ACHN (cell line): ENCODE measurements at regions not wholly inside any gene's neighbourhood (a gene's known extent, or its start where the extent isn't known, plus 50 kb on each side); places are given as distances from the start of the nearest gene placed in this dataset.
A peak's percentile ranks its signal among the peaks of the same experiment; 100 is the strongest.
"Not testable (repeated sequence)": the region's sequence is repeated elsewhere in the genome, so short reads cannot be mapped to it uniquely, and the experiment has no call there.

Experiments
- DNase-seq: peaks from one replicate; pipeline ENCODE4 v3.0.0-alpha.2; 2015
- in situ Hi-C: cut with HindIII; loops from 2 replicates; pipeline ENCODE4 v1.10.0; 2017; ENCODE audit warnings: low sequenced_read_pairs, low pct_ligation_motif_present, low pct_unique_long_range_greater_than_20kb

DNA sequence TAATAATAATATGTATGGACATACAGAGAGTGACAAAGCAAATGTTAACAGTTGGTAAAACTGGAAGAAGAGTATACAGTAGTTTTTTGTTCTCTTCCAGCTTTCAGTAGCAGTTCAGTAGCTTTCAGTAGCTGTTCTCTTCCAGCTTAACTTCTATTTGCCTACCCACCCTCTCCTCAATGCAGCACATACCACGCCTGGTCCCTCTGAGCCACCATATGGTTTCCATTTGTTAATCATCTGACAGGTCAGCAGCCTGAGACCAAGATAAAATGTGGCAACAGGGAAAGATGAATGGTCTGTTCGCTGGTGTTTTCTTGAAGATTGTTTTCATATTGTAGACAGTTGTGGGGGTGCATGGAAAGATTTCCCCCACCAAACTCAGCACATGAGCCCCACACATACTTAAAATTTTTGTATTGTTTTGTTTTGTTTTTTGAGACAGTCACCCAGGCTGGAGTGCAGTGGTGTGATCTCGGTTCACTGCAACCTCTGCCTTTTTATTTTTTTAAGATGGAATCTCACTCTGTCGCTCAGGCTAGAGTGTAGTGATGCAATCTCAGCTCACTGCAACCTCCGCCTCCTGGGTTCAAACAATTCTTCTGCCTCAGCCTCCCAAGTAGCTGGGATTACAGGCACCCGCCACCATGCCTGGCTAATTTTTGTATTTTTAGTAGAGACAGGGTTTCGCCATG, 56.8 kb downstream of the ATP6V0E2 start:
- DNase-seq, in situ Hi-C loops: not testable (repeated sequence)

DNA sequence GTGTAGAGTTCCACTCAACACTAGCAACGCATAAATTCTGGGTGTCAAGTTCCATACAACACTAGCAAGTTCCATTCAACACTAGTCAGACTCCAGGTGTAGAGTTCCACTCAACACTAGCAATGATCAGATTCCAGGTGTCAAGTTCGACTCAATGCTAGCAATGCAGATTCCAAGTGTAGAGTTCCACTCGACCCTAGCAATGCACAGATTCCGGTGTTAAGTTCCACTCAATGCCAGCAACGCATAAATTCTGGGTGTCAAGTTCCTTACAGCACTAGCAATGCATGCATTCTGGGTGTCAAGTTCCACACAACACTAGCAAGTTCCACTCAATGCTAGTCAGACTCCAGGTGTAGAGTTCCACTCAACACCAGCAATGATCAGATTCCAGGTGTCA, 60.0 kb downstream of the ATP6V0E2 start:
- in situ Hi-C loops, DNase-seq: not testable (repeated sequence)

DNA sequence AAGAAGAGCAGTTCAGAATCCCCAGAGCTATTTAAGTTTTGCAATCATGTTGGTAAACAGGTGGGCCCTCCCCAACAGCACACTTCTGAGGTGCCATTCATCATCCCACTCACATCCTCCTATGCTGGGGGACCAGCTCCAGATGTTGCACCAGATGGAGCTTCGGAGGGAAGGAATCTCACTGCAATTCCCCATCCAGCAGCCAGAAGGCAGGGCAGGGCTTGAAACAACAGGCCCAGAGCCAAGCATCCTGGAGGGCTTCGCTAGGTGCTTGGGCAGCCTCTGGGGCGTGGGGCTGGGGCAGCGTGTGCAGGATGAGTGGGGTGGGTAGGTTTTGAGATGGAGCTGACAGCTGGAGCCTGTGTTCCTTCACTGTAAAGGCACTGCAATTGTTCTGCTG, 73.6 kb downstream of the ATP6V0E2 start:
- in situ Hi-C loops, DNase-seq: not testable (repeated sequence)

GRCh38 chr7:149948444-149948843, 74.7 kb downstream of the ATP6V0E2 start:
- in situ Hi-C loops, DNase-seq: not testable (repeated sequence)

DNA sequence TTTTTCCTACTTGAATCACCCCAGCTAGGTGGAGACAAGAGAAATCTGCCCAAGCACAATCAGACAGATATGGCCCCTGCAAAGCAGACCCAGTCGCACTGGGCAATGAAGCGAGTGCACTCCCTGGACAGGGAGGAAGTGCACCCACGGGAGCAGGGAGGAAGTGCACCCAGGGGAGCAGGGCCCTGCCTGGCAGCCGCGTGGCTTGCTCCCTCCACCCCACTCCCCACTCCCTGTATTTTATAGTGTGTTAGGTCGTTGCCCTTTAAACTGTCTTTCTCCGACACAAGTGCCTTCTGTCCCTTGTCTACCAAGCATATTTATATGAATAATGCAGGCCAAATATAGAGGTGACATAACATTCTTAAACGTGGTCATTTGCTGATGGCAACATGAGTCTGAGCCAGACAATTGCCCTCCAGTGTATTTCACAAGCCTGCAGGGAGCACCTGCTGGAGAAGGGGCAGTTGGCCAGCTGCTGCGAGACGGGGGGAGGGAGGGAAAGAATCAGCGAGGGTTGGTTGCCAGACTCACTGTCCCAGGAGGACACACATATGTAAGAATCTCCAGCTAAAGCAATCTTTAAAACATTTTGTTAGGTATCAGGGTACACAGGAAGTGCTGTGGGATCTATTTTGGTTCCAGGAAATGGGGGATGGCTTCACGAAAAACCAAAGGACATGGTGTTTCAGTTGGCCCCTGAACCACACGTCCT, 76.3 kb downstream of the ATP6V0E2 start:
- DNase-seq, in situ Hi-C loops: not testable (repeated sequence)

DNA sequence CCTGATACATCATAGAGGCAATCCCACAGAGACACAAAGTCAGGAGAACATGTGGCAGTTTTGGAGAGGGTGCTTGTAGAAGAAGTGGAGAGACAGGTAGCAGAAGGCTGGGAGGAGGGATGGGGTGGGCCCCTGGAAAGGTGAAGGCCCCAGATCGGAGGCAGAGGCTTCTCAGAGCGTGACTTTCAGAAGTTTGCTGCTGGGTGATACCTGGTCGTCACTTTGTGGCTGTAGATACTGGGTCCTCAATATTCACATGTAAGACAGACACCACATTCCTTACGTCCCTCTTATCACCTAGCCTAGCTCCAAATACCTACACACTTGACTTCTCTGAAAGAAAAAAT, 76.8 kb downstream of the ATP6V0E2 start:
- in situ Hi-C loops, DNase-seq: not testable (repeated sequence)

GRCh38 chr7:149951579-149951978, 77.8 kb downstream of the ATP6V0E2 start:
- DNase-seq, in situ Hi-C loops: not testable (repeated sequence)

- DNase-seq, in situ Hi-C loops: not testable (repeated sequence)
These were observed 85.1 kb downstream of the ATP6V0E2 start for GRCh38 chr7:149958880-149959279.

GRCh38 chr7:149960863-149961262, 87.1 kb downstream of the ATP6V0E2 start:
- in situ Hi-C loops, DNase-seq: not testable (repeated sequence)

GRCh38 chr7:149961878-149962277, 88.1 kb downstream of the ATP6V0E2 start:
- in situ Hi-C loops, DNase-seq: not testable (repeated sequence)

GRCh38 chr7:149962685-149963319, 89.0 kb downstream of the ATP6V0E2 start:
- peak; percentile 57 for DNase-seq
- in situ Hi-C loops = not testable (repeated sequence)

GRCh38 chr7:149963985-149964384, 90.2 kb downstream of the ATP6V0E2 start:
- DNase-seq = not testable (repeated sequence)

DNA sequence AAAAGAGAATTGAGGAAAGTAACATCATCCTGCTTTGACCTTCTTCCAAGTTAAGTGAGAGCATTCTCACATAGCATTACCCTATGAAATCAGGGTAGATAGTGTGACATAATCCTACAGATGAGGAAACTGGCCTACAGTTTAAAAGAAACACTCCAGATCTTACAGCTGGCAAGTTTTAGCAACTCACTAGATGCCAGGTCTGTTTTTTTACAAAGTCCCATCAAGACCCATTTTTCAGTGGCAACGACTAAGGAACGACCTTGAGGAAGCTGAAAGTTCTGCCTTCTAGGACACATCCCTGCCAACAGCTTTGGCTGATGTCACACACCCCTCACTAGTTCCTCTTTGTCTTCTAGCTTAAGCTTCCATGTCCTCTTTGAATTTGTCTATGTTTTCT, 92.7 kb downstream of the ATP6V0E2 start:
- in situ Hi-C loops, DNase-seq: not testable (repeated sequence)

More at GRCh38 chr7:149963985-149964384, 90.2 kb downstream of the ATP6V0E2 start:
- in situ Hi-C loops = not testable (repeated sequence)

DNA sequence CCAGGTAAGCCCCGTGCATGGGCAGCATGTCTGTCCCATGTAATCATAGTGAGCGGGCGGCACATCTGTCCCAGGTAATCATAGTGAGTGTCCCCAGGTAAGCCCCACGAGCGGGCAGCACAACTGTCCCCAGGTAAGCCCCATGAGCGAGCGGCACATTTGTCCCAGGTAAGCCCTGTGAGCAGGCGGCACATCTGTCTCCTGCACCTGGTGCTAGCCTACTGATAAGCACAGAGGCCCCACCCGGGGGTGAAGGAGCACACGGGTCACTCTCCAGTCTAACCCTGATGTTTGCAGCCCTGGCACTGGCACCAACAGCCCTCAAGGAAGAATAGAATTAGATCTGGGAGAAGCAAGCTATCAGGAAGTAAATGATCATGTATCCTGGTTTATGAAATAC, 99.2 kb downstream of the ATP6V0E2 start:
- DNase-seq, in situ Hi-C loops: not testable (repeated sequence)

- DNase-seq, in situ Hi-C loops: not testable (repeated sequence)
These were observed 99.9 kb downstream of the ATP6V0E2 start for GRCh38 chr7:149973681-149974080.

- DNase-seq, in situ Hi-C loops: not testable (repeated sequence)
These were observed 101.8 kb downstream of the ATP6V0E2 start for GRCh38 chr7:149975608-149976007.

DNA sequence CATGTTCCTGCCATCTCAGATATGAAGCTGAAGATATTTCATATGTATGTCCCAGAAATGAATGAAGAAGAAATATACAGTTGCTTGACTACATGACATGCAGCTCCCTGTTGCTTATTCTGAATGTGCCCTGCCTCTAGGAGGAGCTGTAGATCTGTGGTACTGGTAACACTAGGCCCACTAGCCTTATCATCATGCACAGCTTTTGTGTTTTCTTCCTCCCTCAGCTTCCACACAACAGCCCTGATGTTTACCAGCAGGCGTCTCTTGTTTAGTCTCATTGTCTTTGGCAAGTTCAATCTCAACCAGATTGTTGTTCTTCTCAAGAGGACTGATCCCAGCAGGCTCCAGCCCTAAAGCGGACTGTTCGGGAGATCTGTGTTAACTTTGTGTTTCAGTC, 104.8 kb downstream of the ATP6V0E2 start:
- DNase-seq, in situ Hi-C loops: not testable (repeated sequence)

DNA sequence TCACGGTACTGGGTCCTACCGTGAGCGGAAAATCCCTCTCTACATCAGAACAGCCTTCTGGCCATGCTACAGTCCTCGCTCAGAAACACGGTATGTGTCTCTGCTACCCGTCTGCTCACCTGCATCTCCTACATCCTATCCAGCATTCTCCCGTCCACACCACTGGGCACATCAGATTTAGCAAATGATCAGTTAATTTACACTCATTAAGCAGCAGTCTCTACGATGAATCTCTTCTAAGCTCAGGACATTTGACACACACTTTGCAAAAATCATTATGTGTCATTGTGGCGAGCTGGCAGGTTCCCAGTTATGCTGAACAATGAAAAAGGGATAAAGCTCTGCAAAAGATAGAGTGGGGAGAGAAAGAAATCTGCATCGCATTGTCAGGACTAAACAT, 105.2 kb downstream of the ATP6V0E2 start:
- DNase-seq, in situ Hi-C loops: not testable (repeated sequence)

- DNase-seq, in situ Hi-C loops: not testable (repeated sequence)
These were observed 108.9 kb downstream of the ATP6V0E2 start for GRCh38 chr7:149982537-149983112.
